Kasumi-1 (cell line): ENCODE measurements at regions not wholly inside any gene's neighbourhood (a gene's known extent, or its start where the extent isn't known, plus 50 kb on each side); places are given as distances from the start of the nearest gene placed in this dataset.
"Not testable (repeated sequence)": the region's sequence is repeated elsewhere in the genome, so short reads cannot be mapped to it uniquely, and the experiment has no call there.

Source experiments
- DNase-seq, 2 experiments: peaks; one replicate each; lab custom pipeline; 2025; lab: John Stamatoyannopoulos, UW

- peak in 1 of 2 experiments; percentile 13 for DNase-seq
These were observed 55.4 kb upstream of the KLF14 start for GRCh38 chr7:130789436-130789835.

GRCh38 chr7:130791746-130792145, 57.7 kb upstream of the KLF14 start:
- DNase-seq = no peak

- no peak for DNase-seq
These were observed 60.0 kb upstream of the KLF14 start for GRCh38 chr7:130793855-130794618.

GRCh38 chr7:130794619-130794922, 60.6 kb upstream of the KLF14 start:
- no peak for DNase-seq

- DNase-seq = not testable (repeated sequence)
These were observed 62.4 kb upstream of the KLF14 start for GRCh38 chr7:130796425-130796824.

- DNase-seq = no peak
These were observed 69.1 kb upstream of the KLF14 start for GRCh38 chr7:130803127-130803526.

- DNase-seq = no peak
These were observed 70.2 kb upstream of the KLF14 start for GRCh38 chr7:130804220-130804619.

GRCh38 chr7:130812819-130813218, 78.8 kb upstream of the KLF14 start:
- not testable (repeated sequence) for DNase-seq

GRCh38 chr7:130814778-130815335, 80.8 kb upstream of the KLF14 start:
- peak; percentile 32 to 51 for DNase-seq

GRCh38 chr7:130818056-130818455, 84.0 kb upstream of the KLF14 start:
- DNase-seq = no peak

- no peak for DNase-seq
These were observed 87.9 kb upstream of the KLF14 start for GRCh38 chr7:130821864-130822263.

GRCh38 chr7:130822642-130823041, 88.6 kb upstream of the KLF14 start:
- DNase-seq = no peak

- DNase-seq = no peak
These were observed 89.1 kb upstream of the KLF14 start for GRCh38 chr7:130823060-130823459.

- DNase-seq = no peak
These were observed 91.8 kb upstream of the KLF14 start for GRCh38 chr7:130825819-130826218.

- no peak for DNase-seq
These were observed 95.4 kb upstream of the KLF14 start for GRCh38 chr7:130829415-130829814.

- DNase-seq = no peak
These were observed 97.3 kb upstream of the KLF14 start for GRCh38 chr7:130831322-130831721.

- peak; percentile 50 to 62 for DNase-seq
These were observed 97.9 kb upstream of the KLF14 start for GRCh38 chr7:130831817-130832481.

GRCh38 chr7:130838738-130839137, 104.7 kb upstream of the KLF14 start:
- DNase-seq = no peak

GRCh38 chr7:130840599-130840998, 106.6 kb upstream of the KLF14 start:
- no peak for DNase-seq

- no peak for DNase-seq
These were observed 107.4 kb upstream of the KLF14 start for GRCh38 chr7:130841416-130841815.

GRCh38 chr7:130843703-130844102, 109.7 kb upstream of the KLF14 start:
- DNase-seq = no peak

GRCh38 chr7:130844811-130845580, 111.0 kb upstream of the KLF14 start:
- DNase-seq = no peak
